GM18517 (cell line): ENCODE measurements at regions not wholly inside any gene's neighbourhood (a gene's known extent, or its start where the extent isn't known, plus 50 kb on each side); places are given as distances from the start of the nearest gene placed in this dataset.
"Not testable (repeated sequence)": the region's sequence is repeated elsewhere in the genome, so short reads cannot be mapped to it uniquely, and the experiment has no call there.

ENCODE experiments used
- ATAC-seq: cut with Tn5 transposase; IDR thresholded peaks from one replicate; pipeline ENCODE4 v1.9.1; 2021; ENCODE audit warnings: mild to moderate bottlenecking, moderate library complexity; ENCODE audit not compliant: unreplicated experiment

- ATAC-seq = no peak
Observed at GRCh38 chr13:76314495-76314894, 571.7 kb downstream of the KCTD12 start.

GRCh38 chr13:76307142-76307541 lies 579.1 kb downstream of the KCTD12 start:
- no peak for ATAC-seq

- ATAC-seq = no peak
Observed at GRCh38 chr13:76300688-76301087, 585.5 kb downstream of the KCTD12 start.

GRCh38 chr13:76297331-76297730 lies 588.9 kb downstream of the KCTD12 start:
- ATAC-seq = no peak

GRCh38 chr13:76296751-76297150 lies 589.5 kb downstream of the KCTD12 start:
- no peak for ATAC-seq

- ATAC-seq = not testable (repeated sequence)
Observed at GRCh38 chr13:76295020-76295419, 591.2 kb downstream of the KCTD12 start.

GRCh38 chr13:76293751-76294150 lies 592.5 kb downstream of the KCTD12 start:
- ATAC-seq = no peak

- ATAC-seq = no peak
Observed at GRCh38 chr13:76293346-76293745, 592.9 kb downstream of the KCTD12 start.

GRCh38 chr13:76292726-76293125 lies 593.5 kb downstream of the KCTD12 start:
- no peak for ATAC-seq

GRCh38 chr13:76292031-76292430 lies 594.2 kb downstream of the KCTD12 start:
- no peak for ATAC-seq

- no peak for ATAC-seq
Observed at GRCh38 chr13:76289558-76289957, 596.6 kb downstream of the KCTD12 start.

- no peak for ATAC-seq
Observed at GRCh38 chr13:76286178-76286577, 600.0 kb downstream of the KCTD12 start.

- no peak for ATAC-seq
Observed at GRCh38 chr13:76285463-76285862, 600.7 kb downstream of the KCTD12 start.

- ATAC-seq = not testable (repeated sequence)
Observed at GRCh38 chr13:76279766-76280165, 606.4 kb downstream of the KCTD12 start.

- no peak for ATAC-seq
Observed at GRCh38 chr13:76271728-76272232, 614.4 kb downstream of the KCTD12 start.

GRCh38 chr13:76268307-76268706 lies 617.9 kb downstream of the KCTD12 start:
- not testable (repeated sequence) for ATAC-seq

- ATAC-seq = no peak
Observed at GRCh38 chr13:76267216-76267615, 619.0 kb downstream of the KCTD12 start.

GRCh38 chr13:76266561-76266960 lies 619.6 kb downstream of the KCTD12 start:
- ATAC-seq = no peak

GRCh38 chr13:76250211-76250610 lies 614.1 kb downstream of the LMO7 start:
- no peak for ATAC-seq

- no peak for ATAC-seq
Observed at GRCh38 chr13:76245920-76246319, 609.8 kb downstream of the LMO7 start.

GRCh38 chr13:76245211-76245610 lies 609.1 kb downstream of the LMO7 start:
- no peak for ATAC-seq

GRCh38 chr13:76243120-76243519 lies 607.0 kb downstream of the LMO7 start:
- not testable (repeated sequence) for ATAC-seq

- no peak for ATAC-seq
Observed at GRCh38 chr13:76239031-76239680, 603.0 kb downstream of the LMO7 start.
